Stomach (tissue), 8 donors: ENCODE measurements at regions not wholly inside any gene's neighbourhood (a gene's known extent, or its start where the extent isn't known, plus 50 kb on each side); places are given as distances from the start of the nearest gene placed in this dataset.

Source experiments
- DNase-seq, 2 donors: peaks; one replicate each; pipeline versions ENCODE4 v3.0.0 to v3.0.0-alpha.2; 2013 to 2019
- H3K27ac ChIP-seq, 5 donors: fragments of 200-600 bp in 4 of 5; sonication (generic) in 4 of 5; one replicate each; pipeline ENCODE4 v1.5.1; 2013 to 2019; ENCODE audit warnings: mild to moderate bottlenecking in 1 of 5, moderate library complexity in 1 of 5
- H3K27me3 ChIP-seq, 3 donors: fragments of 200-600 bp; sonication (generic); one replicate each; pipeline ENCODE4 v1.5.1; 2017 to 2019; ENCODE audit warnings: mixed run types in 1 of 3
- H3K36me3 ChIP-seq, 4 donors: fragments of 200-600 bp; sonication (generic); 1 replicate in 3 of 4; 2 replicates in 1 of 4; pipeline ENCODE4 v1.5.1; 2016 to 2019
- H3K4me1 ChIP-seq, 4 donors: fragments of 200-600 bp; sonication (generic); one replicate each; pipeline ENCODE4 v1.5.1; 2016 to 2019
- H3K4me3 ChIP-seq, 4 donors: fragments of 200-600 bp; sonication (generic) in 3 of 4; one replicate each; pipeline ENCODE4 v1.5.1; 2016 to 2019; ENCODE audit warnings: mild to moderate bottlenecking in 1 of 4
- H3K9me3 ChIP-seq, 4 donors: fragments of 200-600 bp; sonication (generic); one replicate each; pipeline ENCODE4 v1.5.1; 2016 to 2019
- CTCF ChIP-seq, 7 experiments: fragments of 450-650 bp in 4 of 7; fragments of 200-600 bp in 3 of 7; sonication (generic) in 3 of 7; IDR thresholded peaks; one replicate each; pipeline ENCODE4 v1.5.1; 2016 to 2019; ENCODE audit warnings: antibody characterized with exemption in 7 of 7, control low read depth in 2 of 7, mild to moderate bottlenecking in 1 of 7
- EP300 ChIP-seq: sonication (generic); formaldehyde crosslinking; IDR thresholded peaks from one replicate; pipeline ENCODE4 v1.6.1; 2017; ENCODE audit warnings: antibody characterized with exemption
- POLR2A ChIP-seq, 4 donors: fragments of 450-650 bp; IDR thresholded peaks; one replicate each; pipeline ENCODE4 v1.6.1; 2016; ENCODE audit warnings: antibody characterized with exemption in 4 of 4, control low read depth in 2 of 4, mild to moderate bottlenecking in 1 of 4, moderate library complexity in 1 of 4
- POLR2AphosphoS5 ChIP-seq, 3 donors: sonication (generic); formaldehyde crosslinking; IDR thresholded peaks; one replicate each; pipeline ENCODE4 v1.6.1; 2016; ENCODE audit warnings: antibody characterized with exemption in 3 of 3
- WGBS, 5 donors: extraction: QIAGEN DNeasy Blood & Tissue Kit in 3 of 5; methylation state at CpG; one replicate each; pipeline versions ENCODE4 v1.1.5 to v1.1.7; 2013 to 2018; 5-methylcytosine and 5-hydroxymethylcytosine counted together
- intact Hi-C: fragments of 100-400 bp; cut with DNase I; formaldehyde crosslinking; loops from one replicate; pipeline ENCODE4 v1.15.1; 2023; ENCODE audit warnings: low total_unique reads
- donor health status: healthy with polysubstance abuse.
- donor health status: Bipolar disorder and iron deficiency.
- donor health status: healthy.

- peaks cover 0 to 6% (median 0%) of the 10 kb centered on the region in 3 donors for H3K27me3 ChIP-seq
- no peak overlapping the region for H3K4me3 ChIP-seq
- H3K4me1 ChIP-seq: peaks cover 0 to 7% (median 3%) of the 10 kb centered on the region in 4 donors
- no peaks in the 10 kb centered on the region for H3K9me3 ChIP-seq
- TF ChIP-seq EP300: no peak
- TF ChIP-seq POLR2AphosphoS5 (IDR thresholded peaks at IDR 0.05): no peak
- TF ChIP-seq CTCF (IDR thresholded peaks at IDR 0.05): no peak
- TF ChIP-seq POLR2A (IDR thresholded peaks at IDR 0.05): no peak
- intact Hi-C loops: no loop called here
- 76 to 86% (median 81%) methylated on average over 3 of the region's 3 CpGs for WGBS, 5 donors
- H3K27ac ChIP-seq: no peak overlapping the region
- DNase-seq: no peak
- H3K36me3 ChIP-seq: no peaks in the 10 kb centered on the region
Measured at GRCh38 chr17:72332367-72332766, 211.5 kb downstream of the SOX9 start.

GRCh38 chr17:72333570-72333969, 212.8 kb downstream of the SOX9 start:
- intact Hi-C loops: no loop called here

GRCh38 chr17:72334205-72334604, 213.4 kb downstream of the SOX9 start:
- Histone ChIP-seq H3K4me1 (peaks cover 10 to 18% (median 16%) of the 10 kb centered on the region in 4 donors), H3K27ac (no peak overlapping the region), H3K4me3 (no peak overlapping the region), H3K27me3 (peaks cover 0 to 6% (median 0%) of the 10 kb centered on the region in 3 donors), H3K9me3 (no peaks in the 10 kb centered on the region), H3K36me3 (no peaks in the 10 kb centered on the region)
- TF ChIP-seq POLR2A (IDR thresholded peaks at IDR 0.05) (no peak), EP300 (no peak), POLR2AphosphoS5 (IDR thresholded peaks at IDR 0.05) (no peak), CTCF (IDR thresholded peaks at IDR 0.05) (no peak)
- 63 to 77% (median 76%) methylated on average over 3 of the region's 3 CpGs for WGBS, 5 donors
- intact Hi-C loops: no loop called here
- peak in 1 of 2 donors; percentile 20 for DNase-seq

More at GRCh38 chr17:72333570-72333969, 212.8 kb downstream of the SOX9 start:
- Histone ChIP-seq H3K27me3 (peaks cover 0 to 6% (median 0%) of the 10 kb centered on the region in 3 donors), H3K4me3 (no peak overlapping the region), H3K4me1 (peaks cover 4 to 12% (median 9%) of the 10 kb centered on the region in 4 donors), H3K27ac (no peak overlapping the region), H3K36me3 (no peaks in the 10 kb centered on the region), H3K9me3 (no peaks in the 10 kb centered on the region)
- DNase-seq: no peak
- TF ChIP-seq POLR2AphosphoS5 (IDR thresholded peaks at IDR 0.05) (no peak), EP300 (no peak), POLR2A (IDR thresholded peaks at IDR 0.05) (no peak), CTCF (IDR thresholded peaks at IDR 0.05) (no peak)
- 72 to 95% (median 80%) methylated on average over 2 of the region's 2 CpGs for WGBS, 5 donors

- H3K4me1 ChIP-seq: peaks cover 14 to 22% (median 20%) of the 10 kb centered on the region in 4 donors
- DNase-seq: peak in 1 of 2 donors; percentile 28
- H3K9me3 ChIP-seq: no peaks in the 10 kb centered on the region
- no peaks in the 10 kb centered on the region for H3K36me3 ChIP-seq
- no peak overlapping the region for H3K27ac ChIP-seq
- H3K4me3 ChIP-seq: no peak overlapping the region
- TF ChIP-seq EP300 (no peak), POLR2AphosphoS5 (IDR thresholded peaks at IDR 0.05) (no peak), CTCF (IDR thresholded peaks at IDR 0.05) (no peak), POLR2A (IDR thresholded peaks at IDR 0.05) (no peak)
- intact Hi-C loops: no loop called here
- H3K27me3 ChIP-seq: peaks cover 0 to 6% (median 0%) of the 10 kb centered on the region in 3 donors
- 37 to 48% (median 42%) methylated on average over 11 of the region's 11 CpGs for WGBS, 5 donors
Measured at GRCh38 chr17:72336026-72336803, 215.4 kb downstream of the SOX9 start.
